GM23338 (cell line): ENCODE measurements at regions not wholly inside any gene's neighbourhood (a gene's known extent, or its start where the extent isn't known, plus 50 kb on each side); places are given as distances from the start of the nearest gene placed in this dataset.

Experiments
- ATAC-seq: fragments of 200-7000 bp; cut with Tn5 transposase; 3 replicates; pipeline ENCODE4 v1.9.1; 2020
- DNase-seq: peaks from one replicate; pipeline ENCODE4 v3.0.0-alpha.2; 2015; ENCODE audit warnings: low spot score
- H2AFZ ChIP-seq: fragments of 200-600 bp; sonication (generic); 2 replicates; pipeline ENCODE4 v1.8.0; 2016; ENCODE audit warnings: antibody characterized with exemption, mild to moderate bottlenecking, moderate library complexity
- H3F3A ChIP-seq: fragments of 200-600 bp; sonication (generic); replicated peaks from 2 replicates; pipeline ENCODE4 v1.8.0; 2017; ENCODE audit warnings: antibody characterized with exemption, mixed run types, low read depth
- H3K27ac ChIP-seq: fragments of 200-600 bp; sonication (generic); 2 replicates; pipeline ENCODE4 v1.6.1; 2016; ENCODE audit warnings: low read depth
- H3K27me3 ChIP-seq: fragments of 200-600 bp; sonication (generic); 2 replicates; pipeline ENCODE4 v1.8.0; 2016; ENCODE audit warnings: mild to moderate bottlenecking, mixed run types, moderate library complexity; ENCODE audit not compliant: insufficient read depth
- H3K36me3 ChIP-seq: fragments of 200-600 bp; sonication (generic); 2 replicates; pipeline ENCODE4 v1.8.0; 2016; ENCODE audit warnings: mild to moderate bottlenecking; ENCODE audit not compliant: insufficient read depth
- H3K4me1 ChIP-seq: fragments of 200-600 bp; sonication (generic); 2 replicates; pipeline ENCODE4 v1.8.0; 2016; ENCODE audit warnings: mild to moderate bottlenecking, moderate library complexity; ENCODE audit not compliant: insufficient read depth
- H3K4me2 ChIP-seq: fragments of 200-600 bp; sonication (generic); 2 replicates; pipeline ENCODE4 v1.7.1; 2017; ENCODE audit warnings: mixed run types
- H3K4me3 ChIP-seq: fragments of 200-600 bp; sonication (generic); 2 replicates; pipeline ENCODE4 v1.6.1; 2016; ENCODE audit warnings: mixed run types
- H3K79me2 ChIP-seq: fragments of 200-600 bp; sonication (generic); replicated peaks from 2 replicates; pipeline ENCODE4 v1.8.0; 2017; ENCODE audit warnings: mild to moderate bottlenecking; ENCODE audit not compliant: insufficient read depth
- H3K9me2 ChIP-seq: fragments of 200-600 bp; sonication (generic); 2 replicates; pipeline ENCODE4 v1.8.0; 2017; ENCODE audit not compliant: insufficient read depth
- H4K20me1 ChIP-seq: fragments of 200-600 bp; sonication (generic); replicated peaks from 2 replicates; pipeline ENCODE4 v1.8.0; 2017; ENCODE audit warnings: mild to moderate bottlenecking; ENCODE audit not compliant: insufficient read depth
- H3K27ac Mint-ChIP-seq: 2 replicates; pipeline ENCODE4 v1.8.0; 2020; ENCODE audit warnings: inconsistent platforms, mild to moderate bottlenecking, moderate library complexity, mixed read lengths
- H3K27me3 Mint-ChIP-seq: 3 replicates; pipeline ENCODE4 v1.8.0; 2022; ENCODE audit warnings: low read depth, mild to moderate bottlenecking, moderate library complexity, mixed read lengths, inconsistent platforms; ENCODE audit not compliant: insufficient read depth, poor library complexity
- H3K36me3 Mint-ChIP-seq: 3 replicates; pipeline ENCODE4 v1.8.0; 2021; ENCODE audit warnings: low read depth, mild to moderate bottlenecking, inconsistent platforms, moderate library complexity, mixed read lengths
- H3K4me1 Mint-ChIP-seq: 3 replicates; pipeline ENCODE4 v1.8.0; 2020; ENCODE audit warnings: mild to moderate bottlenecking, inconsistent platforms, mixed read lengths
- H3K4me3 Mint-ChIP-seq: 3 replicates; pipeline ENCODE4 v1.8.0; 2021; ENCODE audit warnings: moderate library complexity, mild to moderate bottlenecking, inconsistent platforms, mixed read lengths
- H3K9me3 Mint-ChIP-seq: 3 replicates; pipeline ENCODE4 v1.8.0; 2020; ENCODE audit warnings: moderate library complexity, mild to moderate bottlenecking, inconsistent platforms, mixed read lengths
- CREB1 ChIP-seq: fragments of 250-450 bp; sonication (Bioruptor Pico); IDR thresholded peaks from 2 replicates; pipeline ENCODE4 v1.5.0; 2020; ENCODE audit warnings: low read depth, mild to moderate bottlenecking, moderate library complexity
- CTCF ChIP-seq, 2 experiments: fragments of 200-600 bp in 1 of 2; sonication (generic) in 1 of 2; conservative IDR thresholded peaks; 2 replicates each; pipeline versions ENCODE4 v1.5.1 to v1.6.1; 2016 to 2017; ENCODE audit warnings: antibody characterized with exemption in 2 of 2, low read depth in 2 of 2, mild to moderate bottlenecking in 2 of 2, moderate library complexity in 1 of 2
- ETS1 ChIP-seq: IDR thresholded peaks from 2 replicates; pipeline ENCODE4 v1.6.1; 2016; ENCODE audit warnings: antibody characterized with exemption
- EZH2 ChIP-seq: fragments of 200-600 bp; sonication (generic); IDR thresholded peaks from one replicate; pipeline ENCODE4 v1.8.0; 2017; ENCODE audit warnings: antibody characterized with exemption, mild to moderate bottlenecking, low read depth; ENCODE audit not compliant: unreplicated experiment
- EZH2phosphoT487 ChIP-seq: fragments of 200-600 bp; sonication (generic); IDR thresholded peaks from one replicate; pipeline ENCODE4 v1.8.1; 2018; ENCODE audit warnings: antibody characterized with exemption; ENCODE audit not compliant: unreplicated experiment
- JUNB ChIP-seq: IDR thresholded peaks from one replicate; pipeline ENCODE4 v1.6.1; 2016; ENCODE audit warnings: antibody characterized with exemption; ENCODE audit not compliant: unreplicated experiment
- NANOG ChIP-seq: IDR thresholded peaks from 2 replicates; pipeline ENCODE4 v1.6.1; 2016; ENCODE audit warnings: antibody characterized with exemption, borderline replicate concordance
- POLR2AphosphoS5 ChIP-seq: IDR thresholded peaks from 2 replicates; pipeline ENCODE4 v1.6.1; 2016; ENCODE audit warnings: antibody characterized with exemption, low read depth
- REST ChIP-seq: IDR thresholded peaks from one replicate; pipeline ENCODE4 v1.6.1; 2018; ENCODE audit warnings: antibody characterized with exemption; ENCODE audit not compliant: unreplicated experiment
- STAT1 ChIP-seq: IDR thresholded peaks from one replicate; pipeline ENCODE4 v1.6.1; 2016; ENCODE audit warnings: antibody characterized with exemption; ENCODE audit not compliant: unreplicated experiment
- ZNF114 ChIP-seq: fragments of 250-450 bp; sonication (Bioruptor Pico); IDR thresholded peaks from 2 replicates; pipeline ENCODE4 v1.5.0; 2020; ENCODE audit warnings: mild to moderate bottlenecking, moderate library complexity
- ZNF331 ChIP-seq: fragments of 250-450 bp; sonication (Bioruptor Pico); IDR thresholded peaks from 2 replicates; pipeline ENCODE4 v1.5.0; 2020; ENCODE audit warnings: low read depth, mild to moderate bottlenecking, moderate library complexity
- ZNF462 ChIP-seq: fragments of 250-450 bp; sonication (Bioruptor Pico); IDR thresholded peaks from 2 replicates; pipeline ENCODE4 v1.5.0; 2020; ENCODE audit warnings: mild to moderate bottlenecking, moderate library complexity

- ATAC-seq (no peak), DNase-seq (no peak)
- H3K36me3 Mint-ChIP-seq, result 0 out of 3 replicates have a peak, but pooled peaks cover under 1% of the 10 kb centered on the region
- no peaks in the 10 kb centered on the region for H3K79me2 ChIP-seq
- no peaks in the 10 kb centered on the region for H3K36me3 ChIP-seq
- H3K4me1 Mint-ChIP-seq, result no peaks in the 10 kb centered on the region
- H4K20me1 ChIP-seq, result no peaks in the 10 kb centered on the region
- no peak overlapping the region for H2AFZ ChIP-seq
- H3K27me3 ChIP-seq, result no peaks in the 10 kb centered on the region
- H3K9me2 ChIP-seq, result peaks cover 4% of the 10 kb centered on the region; the same call in 1 of the 2 replicates
- no peak overlapping the region for H3K27ac Mint-ChIP-seq
- H3K4me2 ChIP-seq, result no peak overlapping the region
- no peak overlapping the region for H3K4me3 Mint-ChIP-seq
- H3F3A ChIP-seq, result no peaks in the 10 kb centered on the region
- no peak overlapping the region for H3K27ac ChIP-seq
- H3K4me1 ChIP-seq, result no peaks in the 10 kb centered on the region
- no peak overlapping the region for H3K4me3 ChIP-seq
- peaks cover 2% of the 10 kb centered on the region; the same call in 1 of the 3 replicates for H3K9me3 Mint-ChIP-seq
- no peaks in the 10 kb centered on the region for H3K27me3 Mint-ChIP-seq
- TF ChIP-seq ETS1, result no peak
- no peak for TF ChIP-seq ZNF114 (CRISPR knock-in tag)
- no peak for TF ChIP-seq EZH2
- TF ChIP-seq JUNB, result no peak
- TF ChIP-seq NANOG, result no peak
- TF ChIP-seq CTCF (conservative IDR thresholded peaks at IDR 0.05; ENCODE audit: low read depth in 2 of 2), result no peak
- no peak for TF ChIP-seq ZNF331
- TF ChIP-seq EZH2phosphoT487, result no peak
- TF ChIP-seq CREB1 (CRISPR knock-in tag), result no peak
- TF ChIP-seq REST, result no peak
- TF ChIP-seq ZNF462 (CRISPR knock-in tag), result no peak
- no peak for TF ChIP-seq STAT1
- TF ChIP-seq POLR2AphosphoS5, result no peak
Measured at GRCh38 chr5:114649878-114650277, 288.0 kb downstream of the KCNN2 start.
